ENCODE measurements at regions not wholly inside any gene's neighbourhood (a gene's known extent, or its start where the extent isn't known, plus 50 kb on each side); places are given as distances from the start of the nearest gene placed in this dataset.

DNA sequence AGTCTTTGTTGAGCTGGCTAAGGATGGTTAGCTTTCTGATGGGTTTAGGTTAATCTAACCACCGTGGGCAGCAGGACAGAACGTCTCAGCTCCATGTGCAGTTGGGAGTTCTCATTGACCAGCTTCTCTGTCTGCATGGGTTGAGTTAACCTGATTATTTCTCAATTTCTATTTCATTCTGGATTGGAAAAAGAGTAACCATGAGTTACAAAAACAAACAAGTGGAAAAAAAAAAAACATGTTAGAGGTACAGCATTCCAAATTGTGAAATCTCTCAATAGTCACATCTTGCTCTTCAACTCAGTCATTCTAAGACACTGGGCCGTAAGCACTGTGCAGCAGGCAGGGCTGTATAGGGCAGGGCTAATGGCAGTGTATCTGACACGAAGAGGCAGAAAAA lies 343.7 kb upstream of the KLF4 start:
- Histone ChIP-seq H3K23ac (ENCODE audit: low read length in 2 of 2) (no peak overlapping the region), H4K91ac (ENCODE audit: low read length) (no peak overlapping the region), H3K14ac (ENCODE audit: low read length in 2 of 2) (no peak overlapping the region), H2AFZ (ENCODE audit: low read depth, low read length) (no peak overlapping the region), H2BK120ac (ENCODE audit: low read depth, low read length) (no peak overlapping the region), H2BK15ac (ENCODE audit: low read depth, poor library complexity, severe bottlenecking) (no peak overlapping the region), H4K8ac (ENCODE audit: low read length) (no peak overlapping the region), H2BK12ac (ENCODE audit: low read length in 2 of 2) (no peak overlapping the region), H3K18ac (ENCODE audit: low read depth in 1 of 2, low read length in 2 of 2) (no peak overlapping the region), H3K4me3 (ENCODE audit: insufficient read depth in 1 of 2, low read depth in 1 of 2, low read length in 2 of 2) (no peak overlapping the region), H3K4me1 (ENCODE audit: control insufficient read depth, insufficient read depth, low read depth, low read length) (no peaks in the 10 kb centered on the region), H3K4me2 (ENCODE audit: low read length, poor library complexity, severe bottlenecking) (no peak overlapping the region), H3K27ac (ENCODE audit: low read length, poor library complexity, severe bottlenecking) (no peak overlapping the region), H3K27me3 (ENCODE audit: control insufficient read depth in 1 of 2, insufficient read depth in 1 of 2, low read length in 2 of 2) (peaks cover 0 to 4% of the 10 kb centered on the region in 2 experiments), H2BK5ac (ENCODE audit: low read depth, low read length, poor library complexity, severe bottlenecking) (no peak overlapping the region), H3K9ac (ENCODE audit: low read length) (no peak overlapping the region), H3K9me3 (ENCODE audit: control insufficient read depth, low read length) (no peaks in the 10 kb centered on the region), H3K4ac (ENCODE audit: low read depth in 1 of 2, low read length in 2 of 2) (no peak overlapping the region), H3K36me3 (ENCODE audit: control insufficient read depth in 1 of 2, insufficient read depth in 2 of 2, low read depth in 1 of 2, low read length in 2 of 2) (no peaks in the 10 kb centered on the region), H2AK5ac (ENCODE audit: low read length, severe bottlenecking) (no peak overlapping the region), H3K79me1 (replicated peaks; ENCODE audit: low read length, poor library complexity, severe bottlenecking) (no peaks in the 10 kb centered on the region)
- peak; percentile 43 for DNase-seq
- 58% methylated on average over 2 of the region's 4 CpGs for WGBS

GRCh38 chr9:107832871-107833270 lies 343.3 kb upstream of the KLF4 start:
- Histone ChIP-seq H2BK120ac (ENCODE audit: low read depth, low read length) (no peak overlapping the region), H3K4ac (ENCODE audit: low read depth in 1 of 2, low read length in 2 of 2) (no peak overlapping the region), H3K18ac (ENCODE audit: low read depth in 1 of 2, low read length in 2 of 2) (no peak overlapping the region), H3K14ac (ENCODE audit: low read length in 2 of 2) (no peak overlapping the region), H3K27ac (ENCODE audit: low read length, poor library complexity, severe bottlenecking) (no peak overlapping the region), H3K79me1 (replicated peaks; ENCODE audit: low read length, poor library complexity, severe bottlenecking) (no peaks in the 10 kb centered on the region), H3K36me3 (ENCODE audit: control insufficient read depth in 1 of 2, insufficient read depth in 2 of 2, low read depth in 1 of 2, low read length in 2 of 2) (no peaks in the 10 kb centered on the region), H3K9me3 (ENCODE audit: control insufficient read depth, low read length) (no peaks in the 10 kb centered on the region), H2AK5ac (ENCODE audit: low read length, severe bottlenecking) (no peak overlapping the region), H3K4me1 (ENCODE audit: control insufficient read depth, insufficient read depth, low read depth, low read length) (no peaks in the 10 kb centered on the region), H2BK5ac (ENCODE audit: low read depth, low read length, poor library complexity, severe bottlenecking) (no peak overlapping the region), H2AFZ (ENCODE audit: low read depth, low read length) (no peak overlapping the region), H3K23ac (ENCODE audit: low read length in 2 of 2) (no peak overlapping the region), H4K91ac (ENCODE audit: low read length) (no peak overlapping the region), H2BK12ac (ENCODE audit: low read length in 2 of 2) (no peak overlapping the region), H3K4me3 (ENCODE audit: insufficient read depth in 1 of 2, low read depth in 1 of 2, low read length in 2 of 2) (no peak overlapping the region), H2BK15ac (ENCODE audit: low read depth, poor library complexity, severe bottlenecking) (no peak overlapping the region), H3K27me3 (ENCODE audit: control insufficient read depth in 1 of 2, insufficient read depth in 1 of 2, low read length in 2 of 2) (peaks cover 0 to 4% of the 10 kb centered on the region in 2 experiments), H3K4me2 (ENCODE audit: low read length, poor library complexity, severe bottlenecking) (no peak overlapping the region), H3K9ac (ENCODE audit: low read length) (no peak overlapping the region), H4K8ac (ENCODE audit: low read length) (no peak overlapping the region)
- no peak for DNase-seq
- WGBS: 96% methylated on average over 2 of the region's 4 CpGs

- H3K4ac ChIP-seq (ENCODE audit: low read depth in 1 of 2, low read length in 2 of 2): no peak overlapping the region
- H2BK12ac ChIP-seq (ENCODE audit: low read length in 2 of 2): no peak overlapping the region
- H3K9me3 ChIP-seq (ENCODE audit: control insufficient read depth, low read length): no peaks in the 10 kb centered on the region
- no peak overlapping the region for H2BK15ac ChIP-seq (ENCODE audit: low read depth, poor library complexity, severe bottlenecking)
- H3K18ac ChIP-seq (ENCODE audit: low read depth in 1 of 2, low read length in 2 of 2): no peak overlapping the region
- no peaks in the 10 kb centered on the region for H3K36me3 ChIP-seq (ENCODE audit: control insufficient read depth in 1 of 2, insufficient read depth in 2 of 2, low read depth in 1 of 2, low read length in 2 of 2)
- H3K23ac ChIP-seq (ENCODE audit: low read length in 2 of 2): no peak overlapping the region
- H3K14ac ChIP-seq (ENCODE audit: low read length in 2 of 2): no peak overlapping the region
- no peak overlapping the region for H2BK5ac ChIP-seq (ENCODE audit: low read depth, low read length, poor library complexity, severe bottlenecking)
- H3K79me1 ChIP-seq (replicated peaks; ENCODE audit: low read length, poor library complexity, severe bottlenecking): no peaks in the 10 kb centered on the region
- no peak overlapping the region for H2BK120ac ChIP-seq (ENCODE audit: low read depth, low read length)
- H4K8ac ChIP-seq (ENCODE audit: low read length): no peak overlapping the region
- no peak overlapping the region for H3K27ac ChIP-seq (ENCODE audit: low read length, poor library complexity, severe bottlenecking)
- no peak overlapping the region for H4K91ac ChIP-seq (ENCODE audit: low read length)
- peaks cover 0 to 4% of the 10 kb centered on the region in 2 experiments for H3K27me3 ChIP-seq (ENCODE audit: control insufficient read depth in 1 of 2, insufficient read depth in 1 of 2, low read length in 2 of 2)
- no CpG with 5 or more reads among the region's 3 CpGs for WGBS
- DNase-seq: no peak
- H3K9ac ChIP-seq (ENCODE audit: low read length): no peak overlapping the region
- H3K4me1 ChIP-seq (ENCODE audit: control insufficient read depth, insufficient read depth, low read depth, low read length): no peaks in the 10 kb centered on the region
- H2AFZ ChIP-seq (ENCODE audit: low read depth, low read length): no peak overlapping the region
- no peak overlapping the region for H2AK5ac ChIP-seq (ENCODE audit: low read length, severe bottlenecking)
- H3K4me2 ChIP-seq (ENCODE audit: low read length, poor library complexity, severe bottlenecking): no peak overlapping the region
- H3K4me3 ChIP-seq (ENCODE audit: insufficient read depth in 1 of 2, low read depth in 1 of 2, low read length in 2 of 2): no peak overlapping the region
Observed at GRCh38 chr9:107830479-107830878, 340.9 kb upstream of the KLF4 start.

GRCh38 chr9:107827884-107828283 lies 338.3 kb upstream of the KLF4 start:
- no peak overlapping the region for H2BK12ac ChIP-seq (ENCODE audit: low read length in 2 of 2)
- no peak overlapping the region for H2AK5ac ChIP-seq (ENCODE audit: low read length, severe bottlenecking)
- no peak overlapping the region for H3K14ac ChIP-seq (ENCODE audit: low read length in 2 of 2)
- H2BK5ac ChIP-seq (ENCODE audit: low read depth, low read length, poor library complexity, severe bottlenecking): no peak overlapping the region
- H3K36me3 ChIP-seq (ENCODE audit: control insufficient read depth in 1 of 2, insufficient read depth in 2 of 2, low read depth in 1 of 2, low read length in 2 of 2): no peaks in the 10 kb centered on the region
- no peak overlapping the region for H3K4me2 ChIP-seq (ENCODE audit: low read length, poor library complexity, severe bottlenecking)
- no peak overlapping the region for H3K18ac ChIP-seq (ENCODE audit: low read depth in 1 of 2, low read length in 2 of 2)
- no peak overlapping the region for H2BK15ac ChIP-seq (ENCODE audit: low read depth, poor library complexity, severe bottlenecking)
- WGBS: 88% methylated on average over 1 of the region's 2 CpGs
- H2AFZ ChIP-seq (ENCODE audit: low read depth, low read length): no peak overlapping the region
- no peak overlapping the region for H3K27ac ChIP-seq (ENCODE audit: low read length, poor library complexity, severe bottlenecking)
- no peak overlapping the region for H3K23ac ChIP-seq (ENCODE audit: low read length in 2 of 2)
- no peak overlapping the region for H2BK120ac ChIP-seq (ENCODE audit: low read depth, low read length)
- no peak for DNase-seq
- no peak overlapping the region for H3K4ac ChIP-seq (ENCODE audit: low read depth in 1 of 2, low read length in 2 of 2)
- no peak overlapping the region for H4K8ac ChIP-seq (ENCODE audit: low read length)
- no peaks in the 10 kb centered on the region for H3K9me3 ChIP-seq (ENCODE audit: control insufficient read depth, low read length)
- H3K27me3 ChIP-seq (ENCODE audit: control insufficient read depth in 1 of 2, insufficient read depth in 1 of 2, low read length in 2 of 2): no peaks in the 10 kb centered on the region
- no peak overlapping the region for H4K91ac ChIP-seq (ENCODE audit: low read length)
- H3K79me1 ChIP-seq (replicated peaks; ENCODE audit: low read length, poor library complexity, severe bottlenecking): no peaks in the 10 kb centered on the region
- H3K4me3 ChIP-seq (ENCODE audit: insufficient read depth in 1 of 2, low read depth in 1 of 2, low read length in 2 of 2): no peak overlapping the region
- no peak overlapping the region for H3K9ac ChIP-seq (ENCODE audit: low read length)
- H3K4me1 ChIP-seq (ENCODE audit: control insufficient read depth, insufficient read depth, low read depth, low read length): no peaks in the 10 kb centered on the region
